Thyroid gland (tissue), 4 donors: ENCODE measurements at regions not wholly inside any gene's neighbourhood (a gene's known extent, or its start where the extent isn't known, plus 50 kb on each side); places are given as distances from the start of the nearest gene placed in this dataset.

Experiments used
- DNase-seq, 2 donors: peaks; one replicate each; pipeline ENCODE4 v3.0.0-alpha.2; 2019
- H3K27ac ChIP-seq, 3 donors: fragments of 200-600 bp; sonication (generic); 1 replicate in 2 of 3; 2 replicates in 1 of 3; pipeline ENCODE4 v1.5.1; 2016 to 2019; ENCODE audit warnings: mild to moderate bottlenecking in 1 of 3, moderate library complexity in 1 of 3
- H3K27me3 ChIP-seq: fragments of 200-600 bp; sonication (generic); one replicate; pipeline ENCODE4 v1.5.1; 2019
- H3K36me3 ChIP-seq, 2 donors: fragments of 200-600 bp; sonication (generic); one replicate each; pipeline ENCODE4 v1.5.1; 2016 to 2019
- H3K4me1 ChIP-seq, 2 donors: fragments of 200-600 bp; sonication (generic); one replicate each; pipeline ENCODE4 v1.5.1; 2017 to 2019
- H3K4me3 ChIP-seq, 3 donors: fragments of 200-600 bp; sonication (generic); replicated peaks in 1 of 3; 1 replicate in 2 of 3; 2 replicates in 1 of 3; pipeline ENCODE4 v1.5.1; 2016; ENCODE audit warnings: mild to moderate bottlenecking in 1 of 3
- H3K9me3 ChIP-seq: fragments of 200-600 bp; sonication (generic); one replicate; pipeline ENCODE4 v1.5.1; 2017
- CTCF ChIP-seq, 6 experiments: fragments of 200-600 bp in 3 of 6; fragments of 450-650 bp in 3 of 6; sonication (generic) in 3 of 6; IDR thresholded peaks; one replicate each; pipeline ENCODE4 v1.5.1; 2016 to 2019; ENCODE audit warnings: antibody characterized with exemption in 6 of 6, mild to moderate bottlenecking in 2 of 6, inconsistent platforms in 1 of 6, moderate library complexity in 1 of 6
- POLR2A ChIP-seq, 2 donors: fragments of 450-650 bp; IDR thresholded peaks; one replicate each; pipeline ENCODE4 v1.6.1; 2017; ENCODE audit warnings: antibody characterized with exemption in 2 of 2, mild to moderate bottlenecking in 2 of 2, moderate library complexity in 1 of 2
- WGBS, 2 donors: methylation state at CpG; one replicate each; pipeline ENCODE4 v1.1.5; 2017; 5-methylcytosine and 5-hydroxymethylcytosine counted together
- intact Hi-C: fragments of 100-400 bp; cut with DNase I; formaldehyde crosslinking; loops from one replicate; pipeline ENCODE4 v1.15.1; 2023

- no peaks in the 10 kb centered on the region for H3K27me3 ChIP-seq
- WGBS, 2 donors = 78 to 94% methylated on average over 16 of the region's 16 CpGs
These were observed 141.4 kb upstream of the E2F8 start for GRCh38 chr11:19382131-19382611.

DNA sequence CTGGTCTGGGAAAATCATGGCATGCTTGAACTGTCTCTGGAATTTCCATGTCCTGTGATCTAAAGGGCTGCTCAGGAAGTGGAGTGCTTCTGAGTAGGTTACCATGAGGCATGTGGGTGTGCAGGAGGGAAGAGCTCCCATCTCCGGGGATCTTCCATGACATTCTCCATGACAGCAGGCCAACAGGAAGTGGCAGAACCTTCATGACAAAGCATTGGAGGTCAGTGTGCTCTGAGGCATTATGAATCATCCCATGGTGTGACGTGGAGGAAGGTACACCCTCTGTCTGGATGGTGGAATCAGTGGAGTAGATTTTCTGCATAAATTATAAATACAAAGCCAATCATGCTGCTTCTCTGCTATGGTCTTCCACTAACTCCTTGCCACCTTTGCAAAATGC lies 139.6 kb upstream of the E2F8 start:
- no peak overlapping the region for H3K4me3 ChIP-seq
- H3K27me3 ChIP-seq = no peaks in the 10 kb centered on the region
- peak; percentile 29 to 41 for DNase-seq
- 43 to 44% methylated on average over 2 of the region's 2 CpGs for WGBS, 2 donors
- intact Hi-C loops = no loop called here
- H3K36me3 ChIP-seq = no peaks in the 10 kb centered on the region
- TF ChIP-seq POLR2A (IDR thresholded peaks at IDR 0.05) (no peak), CTCF (IDR thresholded peaks at IDR 0.05) (no peak)
- peaks cover 13 to 41% of the 10 kb centered on the region in 2 donors for H3K4me1 ChIP-seq
- no peaks in the 10 kb centered on the region for H3K9me3 ChIP-seq
- H3K27ac ChIP-seq = peak overlapping the region in 2 of 3 donors; percentile 23 to 46

More at GRCh38 chr11:19382131-19382611, 141.4 kb upstream of the E2F8 start:
- H3K4me1 ChIP-seq = peaks cover 13 to 36% of the 10 kb centered on the region in 2 donors
- H3K9me3 ChIP-seq = no peaks in the 10 kb centered on the region
- H3K36me3 ChIP-seq = no peaks in the 10 kb centered on the region
- intact Hi-C loops = no loop called here
- no peak overlapping the region for H3K27ac ChIP-seq
- no peak for DNase-seq
- no peak overlapping the region for H3K4me3 ChIP-seq
- TF ChIP-seq POLR2A (IDR thresholded peaks at IDR 0.05) = no peak
- TF ChIP-seq CTCF (IDR thresholded peaks at IDR 0.05) = no peak

GRCh38 chr11:19379465-19379864 lies 138.7 kb upstream of the E2F8 start:
- no peak for DNase-seq
- no peaks in the 10 kb centered on the region for H3K27me3 ChIP-seq
- H3K36me3 ChIP-seq = no peaks in the 10 kb centered on the region
- H3K27ac ChIP-seq = peak overlapping the region in 2 of 3 donors; percentile 1 to 23
- WGBS, 2 donors = 80 to 82% methylated on average over 7 of the region's 7 CpGs
- H3K4me3 ChIP-seq = no peak overlapping the region
- no peaks in the 10 kb centered on the region for H3K9me3 ChIP-seq
- intact Hi-C loops = no loop called here
- no peak for TF ChIP-seq POLR2A (IDR thresholded peaks at IDR 0.05)
- no peak for TF ChIP-seq CTCF (IDR thresholded peaks at IDR 0.05)
- peaks cover 13 to 45% of the 10 kb centered on the region in 2 donors for H3K4me1 ChIP-seq

- no peak for DNase-seq
- Histone ChIP-seq H3K9me3 (no peaks in the 10 kb centered on the region), H3K27me3 (no peaks in the 10 kb centered on the region), H3K36me3 (no peaks in the 10 kb centered on the region), H3K4me3 (no peak overlapping the region), H3K4me1 (peaks cover 13 to 48% of the 10 kb centered on the region in 2 donors), H3K27ac (peak overlapping the region in 1 of 3 donors; percentile 1)
- TF ChIP-seq CTCF (IDR thresholded peaks at IDR 0.05) (no peak), POLR2A (IDR thresholded peaks at IDR 0.05) (no peak)
- 80% methylated on average over 4 of the region's 4 CpGs for WGBS, 2 donors
- intact Hi-C loops = no loop called here
These were observed 138.1 kb upstream of the E2F8 start for GRCh38 chr11:19378814-19379213.

- Histone ChIP-seq H3K27ac (no peak overlapping the region), H3K4me1 (peaks cover 13 to 48% of the 10 kb centered on the region in 2 donors), H3K36me3 (no peaks in the 10 kb centered on the region), H3K9me3 (no peaks in the 10 kb centered on the region), H3K4me3 (no peak overlapping the region), H3K27me3 (no peaks in the 10 kb centered on the region)
- intact Hi-C loops = no loop called here
- no peak for TF ChIP-seq CTCF (IDR thresholded peaks at IDR 0.05)
- TF ChIP-seq POLR2A (IDR thresholded peaks at IDR 0.05) = no peak
- DNase-seq = no peak
- 95 to 96% methylated on average over 4 of the region's 4 CpGs for WGBS, 2 donors
These were observed 137.1 kb upstream of the E2F8 start for GRCh38 chr11:19377881-19378280.
